IMR-90 (cell line): ENCODE measurements at regions not wholly inside any gene's neighbourhood (a gene's known extent, or its start where the extent isn't known, plus 50 kb on each side); places are given as distances from the start of the nearest gene placed in this dataset.
"Not testable (repeated sequence)": the region's sequence is repeated elsewhere in the genome, so short reads cannot be mapped to it uniquely, and the experiment has no call there.

Experiments used
- ATAC-seq: fragments of 200-7000 bp; cut with Tn5 transposase; 2 replicates; pipeline ENCODE4 v1.9.1; 2020; ENCODE audit warnings: low read depth, mild to moderate bottlenecking, moderate library complexity
- BruUV-seq: library from RNA; stranded (reverse); fragments of 400-500 nt; replicated peaks from 2 replicates; lab custom pipeline; 2021; lab: Mats Ljungman, UMichigan
- CTCF ChIA-PET: fragments of 300-600 bp; formaldehyde crosslinking; extraction: SDS; loops from one replicate; lab custom pipeline; 2021; ENCODE audit warnings: antibody characterized with exemption; lab: Yijun Ruan, JAX
- POLR2A ChIA-PET: fragments of 300-600 bp; sonication (Branson Sonifier 250); formaldehyde crosslinking; loops from one replicate; lab custom pipeline; 2022; ENCODE audit warnings: antibody characterized with exemption; ENCODE audit not compliant: unreplicated experiment; lab: Charles Lee
- DNase-seq: peaks from one replicate; pipeline ENCODE4 v3.0.0; 2013
- H2AFZ ChIP-seq: replicated peaks from 2 replicates; pipeline ENCODE3; 2013; ENCODE audit warnings: low read length, mild to moderate bottlenecking; ENCODE audit not compliant: poor library complexity
- H2AK5ac ChIP-seq: 2 replicates; pipeline ENCODE4 v1.6.1; 2013; ENCODE audit warnings: low read depth, low read length, inconsistent platforms
- H2AK9ac ChIP-seq: replicated peaks from 2 replicates; pipeline ENCODE3; 2013; ENCODE audit warnings: mild to moderate bottlenecking, low read depth, low read length, moderate library complexity; ENCODE audit not compliant: poor library complexity
- H2BK120ac ChIP-seq: 2 replicates; pipeline ENCODE4 v1.6.1; 2013; ENCODE audit warnings: low read depth, low read length, inconsistent platforms
- H2BK15ac ChIP-seq: 3 replicates; pipeline ENCODE4 v1.6.1; 2013; ENCODE audit warnings: low read depth, low read length, inconsistent platforms
- H2BK20ac ChIP-seq: 2 replicates; pipeline ENCODE4 v1.6.1; 2013; ENCODE audit warnings: low read depth, mild to moderate bottlenecking, inconsistent platforms, low read length, moderate library complexity
- H2BK5ac ChIP-seq: 2 replicates; pipeline ENCODE4 v1.6.1; 2013; ENCODE audit warnings: mild to moderate bottlenecking, low read depth, low read length, inconsistent platforms; ENCODE audit not compliant: poor library complexity, severe bottlenecking
- H3K14ac ChIP-seq: replicated peaks from 2 replicates; pipeline ENCODE4 v1.6.1; 2013; ENCODE audit warnings: low read depth, low read length, inconsistent platforms
- H3K18ac ChIP-seq: 2 replicates; pipeline ENCODE4 v1.6.1; 2013; ENCODE audit warnings: low read depth, low read length, control low read depth
- H3K23ac ChIP-seq: 2 replicates; pipeline ENCODE4 v1.6.1; 2013; ENCODE audit warnings: low read depth, low read length, inconsistent platforms
- H3K27ac ChIP-seq: 2 replicates; pipeline ENCODE4 v1.5.1; 2013; ENCODE audit warnings: mild to moderate bottlenecking, control low read depth, low read length; ENCODE audit not compliant: insufficient read depth
- H3K27me3 ChIP-seq: 2 replicates; pipeline ENCODE4 v1.6.1; 2013; ENCODE audit warnings: low read length; ENCODE audit not compliant: control insufficient read depth, insufficient read depth
- H3K36me3 ChIP-seq: 2 replicates; pipeline ENCODE4 v1.6.1; 2013; ENCODE audit warnings: low read length, mixed read lengths; ENCODE audit not compliant: control insufficient read depth, insufficient read depth
- H3K4ac ChIP-seq: 2 replicates; pipeline ENCODE4 v1.6.1; 2013; ENCODE audit warnings: low read depth, low read length, inconsistent platforms
- H3K4me1 ChIP-seq: 2 replicates; pipeline ENCODE4 v1.6.1; 2013; ENCODE audit warnings: low read length, mixed read lengths; ENCODE audit not compliant: control insufficient read depth, insufficient read depth
- H3K4me2 ChIP-seq: 2 replicates; pipeline ENCODE4 v1.6.1; 2013; ENCODE audit warnings: low read depth, mild to moderate bottlenecking, control low read depth, low read length, moderate library complexity
- H3K4me3 ChIP-seq: 2 replicates; pipeline ENCODE4 v1.5.1; 2013; ENCODE audit warnings: low read depth, mild to moderate bottlenecking, control low read depth, low read length, moderate library complexity; ENCODE audit not compliant: insufficient read depth
- H3K56ac ChIP-seq: 2 replicates; pipeline ENCODE4 v1.6.1; 2013; ENCODE audit warnings: low read length, inconsistent platforms; ENCODE audit not compliant: insufficient read depth; ENCODE audit errors: extremely low read depth
- H3K79me1 ChIP-seq, 2 experiments: 2 replicates each; pipeline ENCODE4 v1.6.1; 2013; ENCODE audit warnings: low read length in 2 of 2, inconsistent platforms in 1 of 2, low read depth in 1 of 2
- H3K9ac ChIP-seq: 2 replicates; pipeline ENCODE4 v1.6.1; 2013; ENCODE audit warnings: low read depth, low read length, control low read depth
- H3K9me1 ChIP-seq: 2 replicates; pipeline ENCODE4 v1.6.1; 2013; ENCODE audit warnings: low read length, inconsistent platforms; ENCODE audit not compliant: insufficient read depth
- H3K9me3 ChIP-seq: 2 replicates; pipeline ENCODE4 v1.6.1; 2013; ENCODE audit warnings: low read length; ENCODE audit not compliant: control insufficient read depth, insufficient read depth
- H4K20me1 ChIP-seq: 2 replicates; pipeline ENCODE4 v1.6.1; 2013; ENCODE audit warnings: low read length, inconsistent platforms; ENCODE audit not compliant: insufficient read depth
- H4K5ac ChIP-seq: 2 replicates; pipeline ENCODE4 v1.6.1; 2013; ENCODE audit warnings: mild to moderate bottlenecking, low read depth, low read length, control low read depth
- H4K8ac ChIP-seq, 2 experiments: 2 replicates each; pipeline ENCODE4 v1.6.1; 2013; ENCODE audit warnings: low read depth in 2 of 2, low read length in 2 of 2, control low read depth in 1 of 2, inconsistent platforms in 1 of 2
- H4K91ac ChIP-seq: 2 replicates; pipeline ENCODE4 v1.6.1; 2013; ENCODE audit warnings: low read depth, low read length, inconsistent platforms; ENCODE audit not compliant: insufficient read depth
- CEBPB ChIP-seq: IDR thresholded peaks from 2 replicates; pipeline ENCODE4 v1.6.1; 2012; ENCODE audit warnings: low read depth, low read length, improper control_type of control experiment
- FOS ChIP-seq: fragments of 150-350 bp; IDR thresholded peaks from 2 replicates; pipeline ENCODE4 v1.6.1; 2016; ENCODE audit warnings: low read depth, low read length
- MAFK ChIP-seq: IDR thresholded peaks from 2 replicates; pipeline ENCODE4 v1.6.1; 2012; ENCODE audit warnings: low read depth, low read length, improper control_type of control experiment
- MAZ ChIP-seq: IDR thresholded peaks from 2 replicates; pipeline ENCODE4 v1.6.1; 2012; ENCODE audit warnings: low read depth, mild to moderate bottlenecking, low read length, improper control_type of control experiment, moderate library complexity, borderline replicate concordance
- MXI1 ChIP-seq: IDR thresholded peaks from 2 replicates; pipeline ENCODE4 v1.6.1; 2012; ENCODE audit warnings: low read depth, mild to moderate bottlenecking, low read length, moderate library complexity, borderline replicate concordance
- NFE2L2 ChIP-seq: fragments of 150-350 bp; IDR thresholded peaks from 2 replicates; pipeline ENCODE4 v1.6.1; 2016; ENCODE audit warnings: low read depth, mild to moderate bottlenecking, low read length
- WGBS, 2 experiments: methylation state at CpG; one replicate each; pipeline versions ENCODE4 v1.1.5 to v1.1.7; 2013; ENCODE audit warnings: missing lambda C conversion rate in 2 of 2; ENCODE audit not compliant: insufficient read length in 1 of 2; ENCODE audit errors: extremely low coverage in 2 of 2; 5-methylcytosine and 5-hydroxymethylcytosine counted together
- dilution Hi-C: fragments of 300-500 bp; cut with HindIII; formaldehyde crosslinking; loops from one replicate; pipeline ENCODE4 v1.14.3; 2018; ENCODE audit warnings: low sequenced_read_pairs; ENCODE audit not compliant: unreplicated experiment
- in situ Hi-C: fragments of 300-500 bp; cut with MboI; formaldehyde crosslinking; loops from 3 replicates; pipeline ENCODE4 v1.14.3; 2019; ENCODE audit warnings: low sequenced_read_pairs, inconsistent platforms, mixed read lengths
- intact Hi-C: fragments of 100-400 bp; cut with micrococcal nuclease; formaldehyde crosslinking; loops from 2 replicates; pipeline ENCODE4 v1.10.0; 2022
- TF ChIP-seq, protein P1 (sequence below): conservative IDR thresholded peaks from 2 replicates; pipeline ENCODE4 v1.5.1; 2012; ENCODE audit warnings: mild to moderate bottlenecking, low read depth, low read length, improper control_type of control experiment

DNA sequence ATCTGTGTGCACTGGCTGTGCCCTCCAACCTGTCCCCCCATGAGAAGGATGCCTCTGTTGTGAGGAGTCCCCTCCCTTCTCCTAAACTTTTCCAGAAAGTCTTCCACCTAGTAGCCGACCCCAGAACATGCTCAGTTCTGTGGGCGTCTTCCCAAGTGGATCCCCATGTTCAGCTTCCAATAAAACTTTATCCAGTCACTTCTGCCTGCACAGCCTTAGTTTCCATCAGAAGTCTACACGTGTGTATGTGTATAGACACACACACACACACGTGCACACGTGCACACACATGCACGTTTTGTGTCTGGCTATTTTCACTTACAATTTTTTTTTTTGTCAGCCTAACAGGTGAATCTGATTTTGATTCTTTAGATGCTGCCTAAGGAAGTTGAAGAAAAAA, 115.1 kb downstream of the RTP5 start:
- ChIA-PET CTCF (no interaction called here), POLR2A (no interaction called here)
- TF ChIP-seq NFE2L2 (no peak), MAZ (no peak), MAFK (no peak), MXI1 (no peak), FOS (no peak), CEBPB (no peak)
- TF ChIP-seq, protein P1, sequence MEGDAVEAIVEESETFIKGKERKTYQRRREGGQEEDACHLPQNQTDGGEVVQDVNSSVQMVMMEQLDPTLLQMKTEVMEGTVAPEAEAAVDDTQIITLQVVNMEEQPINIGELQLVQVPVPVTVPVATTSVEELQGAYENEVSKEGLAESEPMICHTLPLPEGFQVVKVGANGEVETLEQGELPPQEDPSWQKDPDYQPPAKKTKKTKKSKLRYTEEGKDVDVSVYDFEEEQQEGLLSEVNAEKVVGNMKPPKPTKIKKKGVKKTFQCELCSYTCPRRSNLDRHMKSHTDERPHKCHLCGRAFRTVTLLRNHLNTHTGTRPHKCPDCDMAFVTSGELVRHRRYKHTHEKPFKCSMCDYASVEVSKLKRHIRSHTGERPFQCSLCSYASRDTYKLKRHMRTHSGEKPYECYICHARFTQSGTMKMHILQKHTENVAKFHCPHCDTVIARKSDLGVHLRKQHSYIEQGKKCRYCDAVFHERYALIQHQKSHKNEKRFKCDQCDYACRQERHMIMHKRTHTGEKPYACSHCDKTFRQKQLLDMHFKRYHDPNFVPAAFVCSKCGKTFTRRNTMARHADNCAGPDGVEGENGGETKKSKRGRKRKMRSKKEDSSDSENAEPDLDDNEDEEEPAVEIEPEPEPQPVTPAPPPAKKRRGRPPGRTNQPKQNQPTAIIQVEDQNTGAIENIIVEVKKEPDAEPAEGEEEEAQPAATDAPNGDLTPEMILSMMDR, result no peak
- H2AK5ac ChIP-seq, result no peak overlapping the region
- no peaks in the 10 kb centered on the region for H3K9me1 ChIP-seq
- no peak overlapping the region for H3K23ac ChIP-seq
- no peak overlapping the region for H4K91ac ChIP-seq
- H3K4me1 ChIP-seq, result no peaks in the 10 kb centered on the region
- H3K56ac ChIP-seq, result no peak overlapping the region
- H4K5ac ChIP-seq, result no peak overlapping the region
- intact Hi-C loops (no loop called here), in situ Hi-C loops (no loop called here), dilution Hi-C loops (no loop called here)
- H3K9me3 ChIP-seq, result peaks cover 14% of the 10 kb centered on the region
- no peaks in the 10 kb centered on the region for H3K79me1 ChIP-seq
- no peak overlapping the region for H2BK15ac ChIP-seq
- no peaks in the 10 kb centered on the region for H3K36me3 ChIP-seq
- no peak overlapping the region for H3K9ac ChIP-seq
- no peak overlapping the region for H4K8ac ChIP-seq
- H3K27ac ChIP-seq, result no peak overlapping the region
- peaks cover 6% of the 10 kb centered on the region; the same call in 1 of the 2 replicates for H3K27me3 ChIP-seq
- no peak for DNase-seq
- no TSS peak for BruUV-seq
- no peak overlapping the region for H2AFZ ChIP-seq
- no peaks in the 10 kb centered on the region for H4K20me1 ChIP-seq
- no peak overlapping the region for H2BK5ac ChIP-seq
- no peak overlapping the region for H3K4me3 ChIP-seq
- 60% methylated on average over 1 of the region's 6 CpGs; no CpG with 5 or more reads in 1 of the 2 experiments for WGBS, 2 experiments
- no peak overlapping the region for H3K18ac ChIP-seq
- H2BK120ac ChIP-seq, result no peak overlapping the region
- H3K4ac ChIP-seq, result no peak overlapping the region
- no peak overlapping the region for H2BK20ac ChIP-seq
- H3K14ac ChIP-seq, result no peak overlapping the region
- no peak overlapping the region for H2AK9ac ChIP-seq
- no peak overlapping the region for H3K4me2 ChIP-seq
- no peak for ATAC-seq

DNA sequence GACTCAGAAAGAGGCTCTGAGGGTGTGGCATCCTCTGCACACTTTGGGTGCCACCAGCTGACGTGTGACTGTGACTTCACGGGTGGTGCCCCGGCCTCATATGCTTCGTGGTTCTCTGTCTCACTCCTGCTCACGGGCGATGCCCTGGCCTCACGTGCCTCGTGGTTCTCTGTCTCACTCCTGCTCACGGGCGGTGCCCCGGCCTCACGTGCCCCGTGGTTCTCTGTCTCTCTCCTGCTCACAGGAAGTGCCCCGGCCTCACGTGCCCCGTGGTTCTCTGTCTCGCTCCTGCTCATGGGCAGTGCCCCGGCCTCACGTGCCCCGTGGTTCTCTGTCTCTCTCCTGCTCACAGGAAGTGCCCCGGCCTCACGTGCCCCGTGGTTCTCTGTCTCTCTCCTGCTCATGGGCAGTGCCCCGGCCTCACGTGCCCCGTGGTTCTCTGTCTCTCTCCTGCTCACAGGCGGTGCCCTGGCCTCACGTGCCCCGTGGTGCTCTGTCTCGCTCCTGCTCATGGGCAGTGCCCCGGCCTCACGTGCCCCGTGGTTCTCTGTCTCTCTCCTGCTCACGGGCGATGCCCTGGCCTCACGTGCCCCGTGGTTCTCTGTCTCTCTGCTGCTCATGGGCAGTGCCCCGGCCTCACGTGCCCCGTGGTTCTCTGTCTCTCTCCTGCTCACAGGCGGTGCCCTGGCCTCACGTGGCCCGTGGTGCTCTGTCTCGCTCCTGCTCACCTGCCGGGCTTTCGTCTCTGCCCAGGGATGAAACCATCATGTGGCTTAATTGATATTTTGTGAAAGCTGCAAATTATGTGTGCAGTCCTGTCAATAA, 115.8 kb downstream of the RTP5 start:
- CTCF ChIA-PET, in situ Hi-C loops: not testable (repeated sequence)

More for the DNA sequence above, 115.8 kb downstream of the RTP5 start:
- BruUV-seq, H3K14ac ChIP-seq, H3K9me1 ChIP-seq, ATAC-seq, H2AK9ac ChIP-seq, POLR2A ChIA-PET, H3K4me1 ChIP-seq, H3K27ac ChIP-seq, DNase-seq, H4K5ac ChIP-seq, intact Hi-C loops, H3K79me1 ChIP-seq, H2BK15ac ChIP-seq, H3K36me3 ChIP-seq, H3K4ac ChIP-seq, H3K27me3 ChIP-seq, H2AFZ ChIP-seq, H4K91ac ChIP-seq, H2BK5ac ChIP-seq, H3K4me2 ChIP-seq, H2BK120ac ChIP-seq, H4K20me1 ChIP-seq, H3K9ac ChIP-seq, H4K8ac ChIP-seq, dilution Hi-C loops, H2AK5ac ChIP-seq, H3K56ac ChIP-seq, H2BK20ac ChIP-seq, H3K23ac ChIP-seq, H3K4me3 ChIP-seq, H3K18ac ChIP-seq: not testable (repeated sequence)
- 80% methylated on average over 7 of the region's 46 CpGs; no CpG with 5 or more reads in 1 of the 2 experiments for WGBS, 2 experiments
- peaks cover 14% of the 10 kb centered on the region for H3K9me3 ChIP-seq
